ENCODE measurements at regions not wholly inside any gene's neighbourhood (a gene's known extent, or its start where the extent isn't known, plus 50 kb on each side); places are given as distances from the start of the nearest gene placed in this dataset.

DNA sequence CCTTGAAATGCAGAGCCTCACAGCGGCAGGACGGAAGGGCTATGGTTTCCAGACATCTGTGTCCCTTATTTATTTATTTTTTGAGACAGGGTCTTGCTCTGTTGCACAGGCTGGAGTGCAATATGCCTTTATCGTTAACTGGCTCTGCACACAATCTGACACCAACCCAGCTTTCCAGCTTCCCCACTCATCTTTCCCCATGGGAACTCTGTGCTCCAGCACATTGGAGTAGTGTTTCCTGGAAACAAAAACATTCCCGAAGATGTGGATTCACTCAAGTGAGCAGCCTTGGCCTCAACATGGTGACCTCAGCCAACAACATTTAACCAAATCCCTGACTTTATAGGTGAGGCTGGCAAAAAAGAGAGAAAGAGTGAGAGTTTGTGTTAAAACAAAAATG, 307.1 kb downstream of the TMEM114 start:
- intact Hi-C loops (cut with DNase I) = no loop called here
- DNase-seq (ENCODE audit: extremely low spot score in 2 of 2) = no peak
- H3K27ac ChIP-seq = no peak overlapping the region

DNA sequence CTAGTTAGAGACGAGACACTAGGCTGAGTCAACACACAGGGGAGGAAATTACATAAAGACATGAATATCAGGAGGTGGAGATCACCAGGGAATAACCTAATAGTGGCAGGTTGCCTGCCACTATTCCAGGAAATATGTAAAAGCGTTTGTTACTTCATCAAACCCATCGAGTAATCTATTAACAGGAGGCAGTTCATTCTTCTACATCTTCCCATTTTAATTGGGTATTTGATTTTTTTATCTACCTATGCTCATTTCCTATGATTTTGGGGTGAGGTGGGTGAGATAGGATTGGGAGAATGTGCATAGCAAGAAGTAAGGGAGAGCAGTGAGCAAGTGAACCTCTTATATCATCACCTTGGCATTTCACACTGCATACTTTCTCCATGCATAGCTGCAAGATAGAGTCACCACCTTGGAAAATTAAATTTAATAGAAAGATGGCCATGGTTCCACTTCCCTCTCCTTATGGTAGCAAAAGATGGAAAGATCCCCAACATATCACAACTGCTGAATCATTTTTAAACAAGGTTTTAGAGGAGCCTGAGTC, 312.2 kb downstream of the TMEM114 start:
- Histone ChIP-seq H3K36me3 (no peaks in the 10 kb centered on the region), H3K9me3 (no peaks in the 10 kb centered on the region), H3K27me3 (no peaks in the 10 kb centered on the region), H3K4me3 (no peak overlapping the region), H3K4me1 (no peaks in the 10 kb centered on the region), H3K27ac (no peak overlapping the region)
- intact Hi-C loops (cut with DNase I) = no loop called here
- TF ChIP-seq, protein P1, sequence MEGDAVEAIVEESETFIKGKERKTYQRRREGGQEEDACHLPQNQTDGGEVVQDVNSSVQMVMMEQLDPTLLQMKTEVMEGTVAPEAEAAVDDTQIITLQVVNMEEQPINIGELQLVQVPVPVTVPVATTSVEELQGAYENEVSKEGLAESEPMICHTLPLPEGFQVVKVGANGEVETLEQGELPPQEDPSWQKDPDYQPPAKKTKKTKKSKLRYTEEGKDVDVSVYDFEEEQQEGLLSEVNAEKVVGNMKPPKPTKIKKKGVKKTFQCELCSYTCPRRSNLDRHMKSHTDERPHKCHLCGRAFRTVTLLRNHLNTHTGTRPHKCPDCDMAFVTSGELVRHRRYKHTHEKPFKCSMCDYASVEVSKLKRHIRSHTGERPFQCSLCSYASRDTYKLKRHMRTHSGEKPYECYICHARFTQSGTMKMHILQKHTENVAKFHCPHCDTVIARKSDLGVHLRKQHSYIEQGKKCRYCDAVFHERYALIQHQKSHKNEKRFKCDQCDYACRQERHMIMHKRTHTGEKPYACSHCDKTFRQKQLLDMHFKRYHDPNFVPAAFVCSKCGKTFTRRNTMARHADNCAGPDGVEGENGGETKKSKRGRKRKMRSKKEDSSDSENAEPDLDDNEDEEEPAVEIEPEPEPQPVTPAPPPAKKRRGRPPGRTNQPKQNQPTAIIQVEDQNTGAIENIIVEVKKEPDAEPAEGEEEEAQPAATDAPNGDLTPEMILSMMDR (IDR thresholded peaks at IDR 0.05) = no peak
- no peak for TF ChIP-seq POLR2AphosphoS5 (IDR thresholded peaks at IDR 0.05; ENCODE audit: insufficient read depth in 1 of 2, low read depth in 1 of 2)
- no peak for TF ChIP-seq POLR2A (IDR thresholded peaks at IDR 0.05)
- DNase-seq (ENCODE audit: extremely low spot score in 2 of 2) = no peak

More for the DNA sequence above, 307.1 kb downstream of the TMEM114 start:
- no peak for TF ChIP-seq POLR2A (IDR thresholded peaks at IDR 0.05)
- no peaks in the 10 kb centered on the region for H3K9me3 ChIP-seq
- no peaks in the 10 kb centered on the region for H3K36me3 ChIP-seq
- H3K4me1 ChIP-seq = no peaks in the 10 kb centered on the region
- H3K4me3 ChIP-seq = no peak overlapping the region
- no peaks in the 10 kb centered on the region for H3K27me3 ChIP-seq

DNA sequence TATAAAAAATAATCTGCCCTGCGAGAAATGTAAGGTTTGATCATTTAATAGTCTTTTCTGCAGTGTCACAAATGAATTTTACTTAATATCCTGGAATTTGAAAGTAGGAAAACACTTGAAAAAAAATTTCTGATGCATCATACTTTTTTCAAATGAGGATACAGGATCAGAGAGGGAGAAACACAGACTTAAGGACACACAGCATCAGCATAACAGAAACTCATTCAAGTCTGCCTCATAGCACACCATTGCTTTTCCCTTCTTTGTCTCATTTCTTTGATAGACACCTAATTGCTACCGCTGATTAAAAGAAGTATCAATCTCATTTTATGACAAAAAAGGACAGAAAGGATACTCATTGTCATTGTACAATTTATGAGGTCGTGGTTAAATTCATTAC, 319.0 kb downstream of the TMEM114 start:
- no peak overlapping the region for H3K4me3 ChIP-seq
- TF ChIP-seq POLR2A (IDR thresholded peaks at IDR 0.05) (no peak), POLR2AphosphoS5 (IDR thresholded peaks at IDR 0.05; ENCODE audit: insufficient read depth in 1 of 2, low read depth in 1 of 2) (no peak)
- TF ChIP-seq, protein P1 (IDR thresholded peaks at IDR 0.05) = no peak
- intact Hi-C loops (cut with DNase I) = no loop called here
- H3K9me3 ChIP-seq = no peaks in the 10 kb centered on the region
- no peaks in the 10 kb centered on the region for H3K27me3 ChIP-seq
- no peaks in the 10 kb centered on the region for H3K4me1 ChIP-seq
- no peak for DNase-seq (ENCODE audit: extremely low spot score in 2 of 2)
- H3K27ac ChIP-seq = no peak overlapping the region
- H3K36me3 ChIP-seq = no peaks in the 10 kb centered on the region

DNA sequence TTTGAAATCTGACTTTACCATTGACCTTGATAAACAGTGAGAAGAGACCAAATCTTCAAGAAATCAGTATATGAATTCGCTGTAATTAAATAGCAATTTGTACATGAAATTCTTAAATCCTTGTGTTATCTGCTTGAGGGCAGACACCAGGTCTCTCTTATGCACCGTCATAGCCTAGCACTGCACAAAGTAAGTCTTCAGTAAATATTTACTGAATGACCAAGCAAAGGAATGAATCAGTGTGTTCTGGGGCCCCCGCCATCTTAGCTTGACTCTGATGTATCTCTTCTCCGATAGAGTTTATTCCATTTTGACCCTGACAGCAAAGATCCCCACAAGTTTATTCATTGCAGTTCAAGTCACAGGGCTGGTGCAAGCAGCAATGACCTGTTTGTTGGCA, 328.0 kb downstream of the TMEM114 start:
- no peak for TF ChIP-seq POLR2A (IDR thresholded peaks at IDR 0.05)
- no peak for TF ChIP-seq POLR2AphosphoS5 (IDR thresholded peaks at IDR 0.05; ENCODE audit: insufficient read depth in 1 of 2, low read depth in 1 of 2)
- TF ChIP-seq, protein P1 (IDR thresholded peaks at IDR 0.05) = no peak
- DNase-seq (ENCODE audit: extremely low spot score in 2 of 2) = no peak
- Histone ChIP-seq H3K36me3 (no peaks in the 10 kb centered on the region), H3K4me1 (no peaks in the 10 kb centered on the region), H3K27ac (no peak overlapping the region), H3K27me3 (no peaks in the 10 kb centered on the region), H3K9me3 (no peaks in the 10 kb centered on the region), H3K4me3 (no peak overlapping the region)
- intact Hi-C loops (cut with DNase I) = no loop called here

DNA sequence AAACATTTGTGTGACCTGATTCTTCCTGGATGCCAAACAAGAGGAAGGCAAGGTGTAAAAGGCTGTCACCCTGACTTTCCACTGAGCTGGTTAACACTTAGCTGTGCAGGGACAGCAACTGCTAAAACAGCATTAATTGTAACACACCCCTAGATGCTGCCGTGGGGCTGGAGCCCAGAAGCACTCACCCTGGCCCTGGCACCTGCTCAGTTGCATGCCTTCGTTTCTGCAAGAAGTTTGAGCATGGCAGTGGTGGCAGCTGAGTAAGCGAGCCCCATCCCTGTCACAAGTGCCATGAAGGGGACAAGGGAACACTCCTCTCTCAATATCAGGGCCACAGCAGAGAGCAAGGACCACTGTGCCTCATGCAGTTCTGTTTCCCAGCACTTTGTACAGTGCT, 330.2 kb downstream of the TMEM114 start:
- no peak overlapping the region for H3K27ac ChIP-seq
- H3K27me3 ChIP-seq = no peaks in the 10 kb centered on the region
- TF ChIP-seq POLR2AphosphoS5 (IDR thresholded peaks at IDR 0.05; ENCODE audit: insufficient read depth in 1 of 2, low read depth in 1 of 2) (no peak), POLR2A (IDR thresholded peaks at IDR 0.05) (no peak)
- TF ChIP-seq, protein P1 (IDR thresholded peaks at IDR 0.05) = no peak
- H3K9me3 ChIP-seq = no peaks in the 10 kb centered on the region
- H3K4me3 ChIP-seq = no peak overlapping the region
- no peaks in the 10 kb centered on the region for H3K4me1 ChIP-seq
- no peak for DNase-seq (ENCODE audit: extremely low spot score in 2 of 2)
- H3K36me3 ChIP-seq = no peaks in the 10 kb centered on the region
- intact Hi-C loops (cut with DNase I) = no loop called here

All from vagina (tissue), 2 donors.